Colonic mucosa (tissue), 4 donors: ENCODE measurements at regions not wholly inside any gene's neighbourhood (a gene's known extent, or its start where the extent isn't known, plus 50 kb on each side); places are given as distances from the start of the nearest gene placed in this dataset.

Experiments used
- DNase-seq: peaks from one replicate; pipeline ENCODE4 v3.0.0-alpha.2; 2020
- H3K27ac ChIP-seq: fragments of 200-600 bp; one replicate; pipeline ENCODE4 v1.8.0; 2021
- H3K27me3 ChIP-seq: fragments of 200-600 bp; one replicate; pipeline ENCODE4 v1.8.0; 2021
- H3K36me3 ChIP-seq: fragments of 200-600 bp; one replicate; pipeline ENCODE4 v1.8.0; 2021
- H3K4me1 ChIP-seq: fragments of 200-600 bp; one replicate; pipeline ENCODE4 v1.8.0; 2021; ENCODE audit warnings: mild to moderate bottlenecking
- H3K4me3 ChIP-seq: fragments of 200-600 bp; one replicate; pipeline ENCODE4 v1.8.0; 2021
- H3K9ac ChIP-seq, 2 donors: one replicate each; pipeline ENCODE4 v1.7.0; 2013; ENCODE audit warnings: control low read depth in 2 of 2, low read depth in 2 of 2, low read length in 2 of 2
- H3K9me3 ChIP-seq: fragments of 200-600 bp; one replicate; pipeline ENCODE4 v1.8.0; 2021
- CTCF ChIP-seq: fragments of 200-600 bp; IDR thresholded peaks from one replicate; pipeline ENCODE4 v1.8.0; 2022; ENCODE audit warnings: antibody characterized with exemption, mild to moderate bottlenecking
- intact Hi-C: fragments of 100-400 bp; cut with DNase I; formaldehyde crosslinking; loops from one replicate; pipeline ENCODE4 v1.14.1; 2022
- donor health status: healthy.
- donor health status: DM: no; HTN: no; CAD: no.
- donor health status: DM: no; HTN: no; CAD: no.

GRCh38 chr2:16494836-16495508 lies 170.7 kb downstream of the CYRIA start:
- DNase-seq, result no peak
- H3K27ac ChIP-seq, result no peak overlapping the region

GRCh38 chr2:16493788-16494187 lies 171.8 kb downstream of the CYRIA start:
- DNase-seq, result no peak
- Histone ChIP-seq H3K36me3 (no peaks in the 10 kb centered on the region), H3K27ac (no peak overlapping the region), H3K9ac (no peak overlapping the region), H3K27me3 (no peaks in the 10 kb centered on the region), H3K4me1 (no peaks in the 10 kb centered on the region), H3K9me3 (no peaks in the 10 kb centered on the region), H3K4me3 (no peak overlapping the region)
- no peak for TF ChIP-seq CTCF
- intact Hi-C loops, result no loop called here

More at GRCh38 chr2:16494836-16495508, 170.7 kb downstream of the CYRIA start:
- Histone ChIP-seq H3K4me3 (no peak overlapping the region), H3K9me3 (no peaks in the 10 kb centered on the region), H3K36me3 (no peaks in the 10 kb centered on the region), H3K9ac (no peak overlapping the region), H3K27me3 (no peaks in the 10 kb centered on the region), H3K4me1 (no peaks in the 10 kb centered on the region)
- no peak for TF ChIP-seq CTCF
- intact Hi-C loops, result no loop called here

- intact Hi-C loops, result loop anchor here (5.0 kb wide), 1 partner anchor 550 kb away; no protein-coding TSS in a partner anchor
- H3K36me3 ChIP-seq, result no peaks in the 10 kb centered on the region
- no peaks in the 10 kb centered on the region for H3K27me3 ChIP-seq
- no peak for DNase-seq
- no peak overlapping the region for H3K9ac ChIP-seq
- no peak for TF ChIP-seq CTCF
- no peak overlapping the region for H3K27ac ChIP-seq
- H3K4me1 ChIP-seq, result no peaks in the 10 kb centered on the region
- H3K4me3 ChIP-seq, result no peak overlapping the region
- no peaks in the 10 kb centered on the region for H3K9me3 ChIP-seq
Observed at GRCh38 chr2:16487686-16488085, 177.9 kb downstream of the CYRIA start.

GRCh38 chr2:16485251-16485650 lies 180.4 kb downstream of the CYRIA start:
- no peak for TF ChIP-seq CTCF
- H3K4me3 ChIP-seq, result no peak overlapping the region
- no peaks in the 10 kb centered on the region for H3K4me1 ChIP-seq
- no peak overlapping the region for H3K27ac ChIP-seq
- no peak overlapping the region for H3K9ac ChIP-seq
- intact Hi-C loops, result loop anchor here (5.0 kb wide), 1 partner anchor 548 kb away; no protein-coding TSS in a partner anchor
- no peaks in the 10 kb centered on the region for H3K27me3 ChIP-seq
- no peaks in the 10 kb centered on the region for H3K9me3 ChIP-seq
- H3K36me3 ChIP-seq, result no peaks in the 10 kb centered on the region
- no peak for DNase-seq

GRCh38 chr2:16482460-16482859 lies 183.2 kb downstream of the CYRIA start:
- Histone ChIP-seq H3K36me3 (no peaks in the 10 kb centered on the region), H3K27ac (no peak overlapping the region), H3K9me3 (no peaks in the 10 kb centered on the region), H3K4me3 (no peak overlapping the region), H3K9ac (no peak overlapping the region), H3K4me1 (no peaks in the 10 kb centered on the region), H3K27me3 (no peaks in the 10 kb centered on the region)
- no peak for TF ChIP-seq CTCF
- no peak for DNase-seq
- intact Hi-C loops, result no loop called here
